ENCODE measurements at regions not wholly inside any gene's neighbourhood (a gene's known extent, or its start where the extent isn't known, plus 50 kb on each side); places are given as distances from the start of the nearest gene placed in this dataset.

DNA sequence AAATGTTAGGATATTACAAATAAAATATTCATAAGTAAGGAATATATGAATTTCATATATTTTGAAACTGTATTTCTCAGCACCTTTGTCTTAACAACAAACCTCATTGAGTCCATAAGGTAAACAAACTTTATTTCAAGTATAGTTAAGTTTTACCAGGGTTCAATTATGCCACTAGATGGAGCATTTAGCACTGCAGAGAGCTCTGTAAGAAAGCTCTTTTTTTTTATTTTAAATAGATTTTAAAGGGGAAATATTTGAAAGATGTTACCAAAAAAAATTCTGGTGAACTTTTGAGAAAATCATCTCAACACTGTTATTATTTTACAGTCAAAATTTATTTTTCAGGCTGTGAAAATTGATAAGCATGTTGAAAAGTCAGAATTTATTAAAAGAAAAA is 955.2 kb upstream of the EYS start:
- TF ChIP-seq, protein P1, sequence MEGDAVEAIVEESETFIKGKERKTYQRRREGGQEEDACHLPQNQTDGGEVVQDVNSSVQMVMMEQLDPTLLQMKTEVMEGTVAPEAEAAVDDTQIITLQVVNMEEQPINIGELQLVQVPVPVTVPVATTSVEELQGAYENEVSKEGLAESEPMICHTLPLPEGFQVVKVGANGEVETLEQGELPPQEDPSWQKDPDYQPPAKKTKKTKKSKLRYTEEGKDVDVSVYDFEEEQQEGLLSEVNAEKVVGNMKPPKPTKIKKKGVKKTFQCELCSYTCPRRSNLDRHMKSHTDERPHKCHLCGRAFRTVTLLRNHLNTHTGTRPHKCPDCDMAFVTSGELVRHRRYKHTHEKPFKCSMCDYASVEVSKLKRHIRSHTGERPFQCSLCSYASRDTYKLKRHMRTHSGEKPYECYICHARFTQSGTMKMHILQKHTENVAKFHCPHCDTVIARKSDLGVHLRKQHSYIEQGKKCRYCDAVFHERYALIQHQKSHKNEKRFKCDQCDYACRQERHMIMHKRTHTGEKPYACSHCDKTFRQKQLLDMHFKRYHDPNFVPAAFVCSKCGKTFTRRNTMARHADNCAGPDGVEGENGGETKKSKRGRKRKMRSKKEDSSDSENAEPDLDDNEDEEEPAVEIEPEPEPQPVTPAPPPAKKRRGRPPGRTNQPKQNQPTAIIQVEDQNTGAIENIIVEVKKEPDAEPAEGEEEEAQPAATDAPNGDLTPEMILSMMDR (IDR thresholded peaks at IDR 0.05), result no peak
- Mint-ChIP-seq H3K27ac (no peak overlapping the region), H3K9me3 (peaks cover 4% of the 10 kb centered on the region), H3K27me3 (no peaks in the 10 kb centered on the region), H3K36me3 (ENCODE audit: low read depth) (no peaks in the 10 kb centered on the region), H3K4me3 (no peak overlapping the region), H3K4me1 (no peaks in the 10 kb centered on the region)
- intact Hi-C loops (cut with micrococcal nuclease), result no loop called here
- DNase-seq (no peak), ATAC-seq (ENCODE audit: low read depth) (no peak)
- ChIA-PET CTCF (no interaction called here), POLR2A (no interaction called here)

DNA sequence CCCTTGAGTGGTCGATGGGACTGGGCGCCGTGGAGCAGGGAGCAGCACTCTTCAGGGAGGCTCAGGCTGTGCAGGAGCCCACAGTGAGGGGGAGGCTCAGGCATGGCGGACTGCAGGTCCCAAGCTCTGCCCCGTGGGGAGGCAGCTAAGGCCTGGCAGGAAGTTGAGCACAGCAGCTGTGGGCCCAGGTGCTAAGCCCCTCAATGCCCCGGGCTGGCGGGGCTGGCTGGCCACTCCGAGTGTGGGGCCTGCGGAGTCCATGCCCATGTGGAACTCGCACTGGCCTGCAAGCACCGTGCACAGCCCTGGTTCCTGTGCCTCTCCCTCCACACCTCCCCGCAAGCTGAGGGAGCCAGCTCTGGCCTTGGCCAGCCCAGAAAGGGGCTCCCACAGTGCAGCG is 948.4 kb upstream of the EYS start:
- Mint-ChIP-seq H3K27ac (no peak overlapping the region), H3K27me3 (no peaks in the 10 kb centered on the region), H3K4me1 (no peaks in the 10 kb centered on the region), H3K9me3 (peaks cover 12% of the 10 kb centered on the region), H3K4me3 (no peak overlapping the region), H3K36me3 (ENCODE audit: low read depth) (no peaks in the 10 kb centered on the region)
- intact Hi-C loops (cut with micrococcal nuclease), result no loop called here
- ChIA-PET POLR2A (no interaction called here), CTCF (no interaction called here)
- ATAC-seq (ENCODE audit: low read depth), result no peak
- DNase-seq, result no peak
- TF ChIP-seq, protein P1 (IDR thresholded peaks at IDR 0.05), result no peak

DNA sequence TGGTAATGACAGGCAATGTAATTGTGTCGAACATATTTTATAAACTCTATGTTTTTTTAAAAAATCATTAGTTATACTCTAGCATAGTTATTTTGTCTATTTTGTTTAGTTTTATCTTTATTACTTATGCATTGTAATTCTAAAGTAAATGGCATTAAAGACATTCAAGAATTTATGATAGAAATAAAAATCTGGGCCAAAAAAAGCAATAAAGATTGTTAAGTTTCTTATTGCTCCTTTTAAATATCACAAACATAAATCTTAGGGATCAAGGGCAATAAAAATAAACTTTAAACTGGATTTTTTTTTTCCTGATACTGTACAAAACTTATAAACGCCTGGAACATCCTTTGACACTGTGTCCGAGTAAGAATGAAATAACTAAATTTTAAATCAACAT is 931.5 kb upstream of the EYS start:
- ATAC-seq (ENCODE audit: low read depth), result no peak
- H3K36me3 Mint-ChIP-seq (ENCODE audit: low read depth), result no peaks in the 10 kb centered on the region
- TF ChIP-seq, protein P1 (IDR thresholded peaks at IDR 0.05), result no peak
- no peak for DNase-seq
- ChIA-PET POLR2A (no interaction called here), CTCF (no interaction called here)
- H3K27me3 Mint-ChIP-seq, result no peaks in the 10 kb centered on the region
- intact Hi-C loops (cut with micrococcal nuclease), result no loop called here
- no peaks in the 10 kb centered on the region for H3K4me1 Mint-ChIP-seq
- no peak overlapping the region for H3K4me3 Mint-ChIP-seq
- no peak overlapping the region for H3K27ac Mint-ChIP-seq
- peaks cover 5% of the 10 kb centered on the region for H3K9me3 Mint-ChIP-seq

DNA sequence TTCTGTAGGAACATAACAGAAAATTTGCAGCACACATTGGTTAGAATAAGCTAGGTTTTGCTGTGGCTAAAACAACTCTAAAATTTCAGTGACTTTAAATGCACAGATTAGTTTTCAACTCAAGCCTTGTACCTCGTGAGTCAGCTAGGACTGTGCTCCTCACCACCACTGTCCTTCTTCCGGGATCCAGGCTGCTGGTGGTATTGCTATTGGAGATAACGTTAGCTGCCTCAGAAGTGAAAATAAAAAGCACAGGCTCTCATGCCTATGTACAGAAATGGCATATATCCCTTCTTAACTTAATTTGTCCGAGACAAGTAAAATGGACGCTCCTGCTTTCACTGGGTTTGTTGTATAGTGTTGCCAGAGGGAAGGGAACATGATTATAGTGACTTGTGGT is 931.1 kb upstream of the EYS start:
- POLR2A ChIA-PET, result no interaction called here
- intact Hi-C loops (cut with micrococcal nuclease), result no loop called here
- ATAC-seq (ENCODE audit: low read depth) (no peak), DNase-seq (no peak)
- Mint-ChIP-seq H3K36me3 (ENCODE audit: low read depth) (no peaks in the 10 kb centered on the region), H3K4me3 (no peak overlapping the region), H3K27ac (no peak overlapping the region), H3K27me3 (no peaks in the 10 kb centered on the region), H3K4me1 (no peaks in the 10 kb centered on the region), H3K9me3 (peaks cover 9% of the 10 kb centered on the region)
- TF ChIP-seq, protein P1 (IDR thresholded peaks at IDR 0.05), result no peak
- CTCF ChIA-PET, result interaction anchor here (0.6 kb wide), 1 partner anchor 384 kb away, joined by 3 read pairs; no protein-coding TSS in a partner anchor

DNA sequence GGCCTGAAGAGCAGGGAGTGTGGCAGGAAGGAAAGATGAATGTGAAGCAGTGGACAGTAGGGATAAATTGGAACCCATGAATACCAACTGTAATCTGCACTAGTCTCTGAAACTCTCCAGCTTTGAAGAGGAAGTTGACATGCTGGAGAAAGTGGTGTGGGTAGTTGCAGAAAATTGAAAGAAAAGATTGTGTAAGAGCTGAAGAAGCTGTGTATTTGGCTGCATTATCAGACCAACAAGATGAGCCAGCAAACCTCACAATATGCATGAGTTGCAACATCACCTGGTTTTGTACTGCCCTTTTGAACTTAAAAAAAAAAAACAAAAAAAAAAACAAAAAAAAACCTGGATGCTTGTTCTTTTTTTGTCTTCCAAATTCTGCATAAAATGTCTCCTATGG is 921.9 kb upstream of the EYS start:
- Mint-ChIP-seq H3K4me1 (no peaks in the 10 kb centered on the region), H3K9me3 (peaks cover 10% of the 10 kb centered on the region), H3K27me3 (no peaks in the 10 kb centered on the region), H3K36me3 (ENCODE audit: low read depth) (no peaks in the 10 kb centered on the region), H3K27ac (no peak overlapping the region), H3K4me3 (no peak overlapping the region)
- ATAC-seq (ENCODE audit: low read depth), result no peak
- CTCF ChIA-PET, result no interaction called here
- DNase-seq, result no peak
- TF ChIP-seq, protein P1 (IDR thresholded peaks at IDR 0.05), result no peak
- POLR2A ChIA-PET, result no interaction called here
- intact Hi-C loops (cut with micrococcal nuclease), result no loop called here

All from activated B cell treated with CpG ODN at 0.5 μM for 24 hours (primary cell).